Hematopoietic multipotent progenitor cell treated with erythropoietin and hydrocortisone succinate and interleukin-3 and kit ligand, for 17 days (in vitro differentiated cells): ENCODE measurements at regions not wholly inside any gene's neighbourhood (a gene's known extent, or its start where the extent isn't known, plus 50 kb on each side); places are given as distances from the start of the nearest gene placed in this dataset.

ENCODE experiments used
- DNase-seq: peaks from one replicate; pipeline ENCODE4 v3.0.0-alpha.2; 2015; ENCODE audit warnings: low spot score

- DNase-seq = no peak
Observed at GRCh38 chr1:38217316-38217715, 170.7 kb upstream of the POU3F1 start.

GRCh38 chr1:38213646-38214434 is 167.2 kb upstream of the POU3F1 start:
- no peak for DNase-seq

GRCh38 chr1:38210895-38211177 is 164.2 kb upstream of the POU3F1 start:
- no peak for DNase-seq

GRCh38 chr1:38210021-38210894 is 163.7 kb upstream of the POU3F1 start:
- no peak for DNase-seq

- no peak for DNase-seq
Observed at GRCh38 chr1:38208716-38209632, 162.4 kb upstream of the POU3F1 start.

- no peak for DNase-seq
Observed at GRCh38 chr1:38207906-38208305, 161.3 kb upstream of the POU3F1 start.

GRCh38 chr1:38207275-38207674 is 160.7 kb upstream of the POU3F1 start:
- DNase-seq = no peak

- DNase-seq = no peak
Observed at GRCh38 chr1:38204698-38205097, 158.1 kb upstream of the POU3F1 start.

- no peak for DNase-seq
Observed at GRCh38 chr1:38203441-38203840, 156.8 kb upstream of the POU3F1 start.

- no peak for DNase-seq
Observed at GRCh38 chr1:38201431-38201830, 154.8 kb upstream of the POU3F1 start.

GRCh38 chr1:38198621-38199020 is 152.0 kb upstream of the POU3F1 start:
- no peak for DNase-seq

- DNase-seq = no peak
Observed at GRCh38 chr1:38198099-38198498, 151.5 kb upstream of the POU3F1 start.

- no peak for DNase-seq
Observed at GRCh38 chr1:38197312-38198061, 150.9 kb upstream of the POU3F1 start.

- DNase-seq = no peak
Observed at GRCh38 chr1:38194472-38194871, 147.9 kb upstream of the POU3F1 start.

- no peak for DNase-seq
Observed at GRCh38 chr1:38193040-38193439, 146.4 kb upstream of the POU3F1 start.

GRCh38 chr1:38191461-38191860 is 144.9 kb upstream of the POU3F1 start:
- DNase-seq = no peak

- DNase-seq = no peak
Observed at GRCh38 chr1:38190983-38191382, 144.4 kb upstream of the POU3F1 start.

- no peak for DNase-seq
Observed at GRCh38 chr1:38187552-38187951, 141.0 kb upstream of the POU3F1 start.

GRCh38 chr1:38186566-38186965 is 140.0 kb upstream of the POU3F1 start:
- DNase-seq = no peak

- no peak for DNase-seq
Observed at GRCh38 chr1:38185913-38186312, 139.3 kb upstream of the POU3F1 start.

- DNase-seq = no peak
Observed at GRCh38 chr1:38183747-38184146, 137.2 kb upstream of the POU3F1 start.

- DNase-seq = no peak
Observed at GRCh38 chr1:38183096-38183495, 136.5 kb upstream of the POU3F1 start.
